ENCODE measurements at regions not wholly inside any gene's neighbourhood (a gene's known extent, or its start where the extent isn't known, plus 50 kb on each side); places are given as distances from the start of the nearest gene placed in this dataset.

- H3K4me1 Mint-ChIP-seq, result peaks cover 13% of the 10 kb centered on the region; the same call in 1 of the 2 replicates
- H3K27me3 Mint-ChIP-seq (ENCODE audit: low read depth), result no peaks in the 10 kb centered on the region
- ChIA-PET CTCF (no interaction called here), POLR2A (no interaction called here)
- TF ChIP-seq ZMAT4 (CRISPR knock-in tag; IDR thresholded peaks at IDR 0.05) (no peak), ATF3 (CRISPR knock-in tag; conservative IDR thresholded peaks at IDR 0.05) (no peak), NFATC4 (CRISPR knock-in tag; IDR thresholded peaks at IDR 0.05) (no peak), KAT7 (CRISPR knock-in tag; IDR thresholded peaks at IDR 0.05; ENCODE audit: borderline replicate concordance) (no peak), ZNF138 (CRISPR knock-in tag; conservative IDR thresholded peaks at IDR 0.05) (no peak), CREB1 (CRISPR knock-in tag; IDR thresholded peaks at IDR 0.05) (no peak), AFF4 (CRISPR knock-in tag; IDR thresholded peaks at IDR 0.05; ENCODE audit: borderline replicate concordance) (no peak), ZNF532 (CRISPR knock-in tag; IDR thresholded peaks at IDR 0.05; ENCODE audit: borderline replicate concordance) (no peak), PRDM15 (CRISPR knock-in tag; IDR thresholded peaks at IDR 0.05) (no peak), ZNF317 (CRISPR knock-in tag; IDR thresholded peaks at IDR 0.05; ENCODE audit: borderline replicate concordance, low read depth) (no peak), NR1H2 (CRISPR knock-in tag; IDR thresholded peaks at IDR 0.05) (no peak), TEAD1 (CRISPR knock-in tag; IDR thresholded peaks at IDR 0.05) (no peak), HMGXB4 (CRISPR knock-in tag; IDR thresholded peaks at IDR 0.05) (no peak), SMAD4 (CRISPR knock-in tag; IDR thresholded peaks at IDR 0.05) (no peak), OVOL2 (CRISPR knock-in tag; IDR thresholded peaks at IDR 0.05; ENCODE audit: borderline replicate concordance) (no peak), ATF6 (CRISPR knock-in tag; IDR thresholded peaks at IDR 0.05) (no peak), ZNF263 (CRISPR knock-in tag; IDR thresholded peaks at IDR 0.05; ENCODE audit: low read depth) (no peak), PREB (CRISPR knock-in tag; IDR thresholded peaks at IDR 0.05; ENCODE audit: borderline replicate concordance) (no peak), FOXJ3 (CRISPR knock-in tag; IDR thresholded peaks at IDR 0.05; ENCODE audit: borderline replicate concordance) (no peak), NR3C1 (CRISPR knock-in tag; conservative IDR thresholded peaks at IDR 0.05; ENCODE audit: low read depth) (no peak)
- peaks cover 11% of the 10 kb centered on the region for H3K36me3 Mint-ChIP-seq
- H3K4me3 Mint-ChIP-seq, result no peak overlapping the region
- peaks cover 9% of the 10 kb centered on the region for H3K9me3 Mint-ChIP-seq
- no peak for DNase-seq (ENCODE audit: low spot score)
- H3K27ac Mint-ChIP-seq, result 0 out of 2 replicates have a peak overlapping the region, but pooled peaks have one; percentile 5
- ATAC-seq, result no peak
Measured at GRCh38 chr5:117131876-117132275, 557.3 kb upstream of the SEMA6A start.
